Gastrocnemius medialis (tissue), 4 donors: ENCODE measurements at regions not wholly inside any gene's neighbourhood (a gene's known extent, or its start where the extent isn't known, plus 50 kb on each side); places are given as distances from the start of the nearest gene placed in this dataset.

Experiments
- POLR2A ChIP-seq, 2 donors: fragments of 450-650 bp; IDR thresholded peaks; one replicate each; pipeline ENCODE4 v1.6.1; 2017; ENCODE audit warnings: antibody characterized with exemption in 2 of 2, mild to moderate bottlenecking in 2 of 2, moderate library complexity in 2 of 2
- TF ChIP-seq, protein P1 (sequence below), 5 experiments: fragments of 450-650 bp in 3 of 5; fragments of 200-600 bp in 2 of 5; sonication (generic) in 2 of 5; IDR thresholded peaks in 4 of 5; conservative IDR thresholded peaks in 1 of 5; 1 replicate in 4 of 5; 2 replicates in 1 of 5; pipeline ENCODE4 v1.5.1; 2016 to 2019; ENCODE audit warnings: antibody characterized with exemption in 5 of 5, mild to moderate bottlenecking in 3 of 5, moderate library complexity in 3 of 5

DNA sequence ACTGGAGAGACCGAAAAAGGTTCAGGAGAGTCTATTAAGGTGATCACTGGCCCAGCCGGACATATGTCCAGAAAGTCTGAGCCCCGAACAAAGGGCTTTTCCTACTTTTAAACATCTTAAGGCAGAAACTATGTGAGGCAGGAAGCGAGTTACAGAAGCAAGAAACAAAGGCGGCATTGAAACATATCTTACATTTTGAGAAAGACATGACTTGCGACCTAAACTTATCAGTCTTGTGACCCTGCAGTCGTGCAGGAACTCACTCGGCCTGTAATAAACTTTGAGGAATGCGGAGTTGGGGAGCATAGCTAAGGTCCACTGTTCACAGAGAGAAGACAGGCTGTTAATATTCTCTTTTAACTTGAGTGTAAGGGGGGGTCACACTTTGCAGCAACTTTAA lies 158.7 kb downstream of the TBX22 start:
- TF ChIP-seq, protein P1, sequence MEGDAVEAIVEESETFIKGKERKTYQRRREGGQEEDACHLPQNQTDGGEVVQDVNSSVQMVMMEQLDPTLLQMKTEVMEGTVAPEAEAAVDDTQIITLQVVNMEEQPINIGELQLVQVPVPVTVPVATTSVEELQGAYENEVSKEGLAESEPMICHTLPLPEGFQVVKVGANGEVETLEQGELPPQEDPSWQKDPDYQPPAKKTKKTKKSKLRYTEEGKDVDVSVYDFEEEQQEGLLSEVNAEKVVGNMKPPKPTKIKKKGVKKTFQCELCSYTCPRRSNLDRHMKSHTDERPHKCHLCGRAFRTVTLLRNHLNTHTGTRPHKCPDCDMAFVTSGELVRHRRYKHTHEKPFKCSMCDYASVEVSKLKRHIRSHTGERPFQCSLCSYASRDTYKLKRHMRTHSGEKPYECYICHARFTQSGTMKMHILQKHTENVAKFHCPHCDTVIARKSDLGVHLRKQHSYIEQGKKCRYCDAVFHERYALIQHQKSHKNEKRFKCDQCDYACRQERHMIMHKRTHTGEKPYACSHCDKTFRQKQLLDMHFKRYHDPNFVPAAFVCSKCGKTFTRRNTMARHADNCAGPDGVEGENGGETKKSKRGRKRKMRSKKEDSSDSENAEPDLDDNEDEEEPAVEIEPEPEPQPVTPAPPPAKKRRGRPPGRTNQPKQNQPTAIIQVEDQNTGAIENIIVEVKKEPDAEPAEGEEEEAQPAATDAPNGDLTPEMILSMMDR (IDR thresholded peaks at IDR 0.05 in 4 of 5, conservative IDR thresholded peaks at IDR 0.05 in 1 of 5) = no peak
- no peak for TF ChIP-seq POLR2A (IDR thresholded peaks at IDR 0.05)
